ENCODE measurements at regions not wholly inside any gene's neighbourhood (a gene's known extent, or its start where the extent isn't known, plus 50 kb on each side); places are given as distances from the start of the nearest gene placed in this dataset.

DNA sequence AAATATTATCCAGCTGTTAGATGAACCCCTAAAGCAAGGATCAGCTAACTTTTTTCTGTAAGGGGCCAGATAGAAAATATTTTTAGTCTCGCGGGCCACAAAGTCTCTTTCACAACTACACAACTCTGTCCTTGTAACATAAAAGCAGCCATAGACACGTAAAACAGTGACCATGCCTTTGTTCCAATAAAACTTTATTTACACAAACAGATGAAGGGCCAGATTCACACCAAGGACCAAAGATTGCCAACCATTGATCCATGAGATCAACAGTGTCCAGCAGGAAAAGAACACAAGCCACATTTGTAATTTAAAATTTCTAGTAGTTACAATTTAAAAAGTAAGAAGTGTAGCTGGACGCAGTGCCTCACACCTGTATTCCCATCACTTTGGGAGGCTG, 109.7 kb downstream of the PHETA1 start:
- TF ChIP-seq CREB1 (IDR thresholded peaks at IDR 0.05; ENCODE audit: low read depth) (no peak), ZBTB7A (IDR thresholded peaks at IDR 0.05; ENCODE audit: low read depth) (no peak), YY1 (IDR thresholded peaks at IDR 0.05; ENCODE audit: low read depth) (no peak), RAD21 (IDR thresholded peaks at IDR 0.05; ENCODE audit: low read depth) (no peak), TCF12 (IDR thresholded peaks at IDR 0.05; ENCODE audit: low read depth) (no peak), FOXM1 (IDR thresholded peaks at IDR 0.05; ENCODE audit: borderline replicate concordance, low read depth) (no peak), NFIC (IDR thresholded peaks at IDR 0.05) (no peak), EGR1 (IDR thresholded peaks at IDR 0.05) (no peak), TAF1 (IDR thresholded peaks at IDR 0.05; ENCODE audit: low read depth) (no peak), CEBPB (IDR thresholded peaks at IDR 0.05) (no peak), EP300 (IDR thresholded peaks at IDR 0.05; ENCODE audit: borderline replicate concordance) (no peak), TEAD4 (IDR thresholded peaks at IDR 0.05) (no peak)
- TF ChIP-seq, protein P1, sequence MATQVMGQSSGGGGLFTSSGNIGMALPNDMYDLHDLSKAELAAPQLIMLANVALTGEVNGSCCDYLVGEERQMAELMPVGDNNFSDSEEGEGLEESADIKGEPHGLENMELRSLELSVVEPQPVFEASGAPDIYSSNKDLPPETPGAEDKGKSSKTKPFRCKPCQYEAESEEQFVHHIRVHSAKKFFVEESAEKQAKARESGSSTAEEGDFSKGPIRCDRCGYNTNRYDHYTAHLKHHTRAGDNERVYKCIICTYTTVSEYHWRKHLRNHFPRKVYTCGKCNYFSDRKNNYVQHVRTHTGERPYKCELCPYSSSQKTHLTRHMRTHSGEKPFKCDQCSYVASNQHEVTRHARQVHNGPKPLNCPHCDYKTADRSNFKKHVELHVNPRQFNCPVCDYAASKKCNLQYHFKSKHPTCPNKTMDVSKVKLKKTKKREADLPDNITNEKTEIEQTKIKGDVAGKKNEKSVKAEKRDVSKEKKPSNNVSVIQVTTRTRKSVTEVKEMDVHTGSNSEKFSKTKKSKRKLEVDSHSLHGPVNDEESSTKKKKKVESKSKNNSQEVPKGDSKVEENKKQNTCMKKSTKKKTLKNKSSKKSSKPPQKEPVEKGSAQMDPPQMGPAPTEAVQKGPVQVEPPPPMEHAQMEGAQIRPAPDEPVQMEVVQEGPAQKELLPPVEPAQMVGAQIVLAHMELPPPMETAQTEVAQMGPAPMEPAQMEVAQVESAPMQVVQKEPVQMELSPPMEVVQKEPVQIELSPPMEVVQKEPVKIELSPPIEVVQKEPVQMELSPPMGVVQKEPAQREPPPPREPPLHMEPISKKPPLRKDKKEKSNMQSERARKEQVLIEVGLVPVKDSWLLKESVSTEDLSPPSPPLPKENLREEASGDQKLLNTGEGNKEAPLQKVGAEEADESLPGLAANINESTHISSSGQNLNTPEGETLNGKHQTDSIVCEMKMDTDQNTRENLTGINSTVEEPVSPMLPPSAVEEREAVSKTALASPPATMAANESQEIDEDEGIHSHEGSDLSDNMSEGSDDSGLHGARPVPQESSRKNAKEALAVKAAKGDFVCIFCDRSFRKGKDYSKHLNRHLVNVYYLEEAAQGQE (IDR thresholded peaks at IDR 0.05; ENCODE audit: low read depth), result no peak
- TF ChIP-seq, protein P2, sequence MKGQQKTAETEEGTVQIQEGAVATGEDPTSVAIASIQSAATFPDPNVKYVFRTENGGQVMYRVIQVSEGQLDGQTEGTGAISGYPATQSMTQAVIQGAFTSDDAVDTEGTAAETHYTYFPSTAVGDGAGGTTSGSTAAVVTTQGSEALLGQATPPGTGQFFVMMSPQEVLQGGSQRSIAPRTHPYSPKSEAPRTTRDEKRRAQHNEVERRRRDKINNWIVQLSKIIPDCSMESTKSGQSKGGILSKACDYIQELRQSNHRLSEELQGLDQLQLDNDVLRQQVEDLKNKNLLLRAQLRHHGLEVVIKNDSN (IDR thresholded peaks at IDR 0.05), result no peak
- TF ChIP-seq, protein P3, sequence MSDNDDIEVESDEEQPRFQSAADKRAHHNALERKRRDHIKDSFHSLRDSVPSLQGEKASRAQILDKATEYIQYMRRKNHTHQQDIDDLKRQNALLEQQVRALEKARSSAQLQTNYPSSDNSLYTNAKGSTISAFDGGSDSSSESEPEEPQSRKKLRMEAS (IDR thresholded peaks at IDR 0.05), result no peak

DNA sequence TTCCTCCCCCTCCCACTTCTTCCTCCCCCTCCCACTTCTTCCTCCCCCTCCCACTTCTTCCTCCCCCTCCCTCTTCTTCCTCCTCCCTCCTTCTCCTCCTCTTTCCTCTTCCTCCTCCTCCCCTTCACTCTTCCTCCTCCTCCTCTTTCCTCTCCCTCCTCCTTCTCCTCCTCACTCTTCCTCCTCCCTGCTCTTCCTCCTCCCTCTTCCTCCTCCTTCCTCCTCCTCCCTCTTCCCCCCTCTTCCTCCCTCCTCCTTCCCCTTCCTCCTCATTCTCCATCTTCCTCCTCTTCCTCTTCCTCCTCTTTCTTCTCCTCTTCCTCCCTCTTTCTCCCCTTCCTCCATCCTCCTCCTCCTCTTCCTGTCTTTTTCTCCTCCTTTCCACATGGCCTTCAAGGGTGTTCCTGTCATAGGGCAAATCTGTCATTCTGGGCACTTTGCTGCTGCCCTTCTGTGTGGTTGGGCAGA, 111.4 kb downstream of the PHETA1 start:
- TF ChIP-seq TCF12 (IDR thresholded peaks at IDR 0.05; ENCODE audit: low read depth), result no peak
- TF ChIP-seq, protein P2 (IDR thresholded peaks at IDR 0.05), result no peak
- TF ChIP-seq RAD21 (IDR thresholded peaks at IDR 0.05; ENCODE audit: low read depth), result no peak

DNA sequence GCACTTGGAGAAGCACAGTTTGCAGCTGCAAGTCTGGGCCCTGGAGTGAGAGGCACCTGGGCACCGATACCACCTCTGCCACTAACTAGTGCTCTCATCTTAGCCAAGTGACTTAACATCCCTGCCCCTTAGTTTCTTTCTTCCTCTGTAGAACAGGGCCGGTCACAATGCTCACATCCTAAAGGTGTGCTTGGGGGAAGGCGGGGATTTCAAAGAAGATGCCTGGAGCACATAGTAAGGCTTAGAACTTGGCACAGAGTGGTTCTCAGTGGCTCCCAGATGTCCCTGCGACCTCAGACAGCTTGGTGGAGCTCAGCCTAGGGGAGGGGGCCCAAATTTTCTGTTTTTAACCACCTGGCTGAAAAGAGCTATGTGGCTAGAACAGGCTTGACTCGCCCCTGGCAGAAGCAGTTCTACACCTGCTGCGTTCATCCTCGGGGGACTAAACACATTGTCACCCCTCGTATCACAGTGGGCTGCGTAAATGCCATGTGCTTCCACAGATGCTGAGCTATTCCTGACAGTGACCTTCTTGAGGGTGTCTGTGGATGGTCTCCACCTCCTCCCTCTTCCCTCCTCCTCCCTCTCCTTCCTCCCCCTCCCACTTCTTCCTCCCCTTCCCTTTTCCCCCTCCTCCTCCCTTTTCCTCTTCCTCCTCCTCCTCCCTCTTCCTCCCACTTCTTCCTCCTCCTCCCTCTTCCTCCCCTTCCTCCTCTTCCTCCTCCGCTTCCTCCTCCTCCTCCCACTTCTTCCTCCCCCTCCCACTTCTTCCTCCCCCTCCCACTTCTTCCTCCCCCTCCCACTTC, 112.1 kb downstream of the PHETA1 start:
- TF ChIP-seq, protein P2 (IDR thresholded peaks at IDR 0.05), result no peak
- TF ChIP-seq TCF12 (IDR thresholded peaks at IDR 0.05; ENCODE audit: low read depth) (no peak), CREB1 (IDR thresholded peaks at IDR 0.05; ENCODE audit: low read depth) (no peak)

DNA sequence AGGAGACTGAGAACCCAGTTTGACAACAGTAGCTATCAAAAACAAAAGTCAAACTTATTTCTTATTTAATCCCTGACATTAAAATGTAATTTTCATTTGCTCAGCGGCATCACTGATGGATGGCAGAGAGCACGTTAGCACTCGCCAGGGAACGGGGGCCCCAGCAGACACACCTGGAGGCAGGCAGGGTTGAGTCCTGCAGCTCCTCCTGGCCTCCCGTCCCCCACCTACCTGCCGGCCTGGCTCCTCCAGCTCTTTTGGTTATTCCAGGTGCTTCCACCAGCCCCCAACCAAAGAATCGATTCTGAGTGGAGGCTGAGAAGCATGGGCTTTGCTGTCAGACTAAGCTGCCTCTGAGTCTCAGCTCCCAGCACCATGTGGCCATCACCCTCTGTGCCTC, 113.6 kb downstream of the PHETA1 start:
- TF ChIP-seq TCF12 (IDR thresholded peaks at IDR 0.05; ENCODE audit: low read depth), result no peak
- no peak for TF ChIP-seq NFIC (IDR thresholded peaks at IDR 0.05)
- TF ChIP-seq, protein P1 (IDR thresholded peaks at IDR 0.05; ENCODE audit: low read depth), result no peak
- no peak for TF ChIP-seq CREB1 (IDR thresholded peaks at IDR 0.05; ENCODE audit: low read depth)
- TF ChIP-seq EGR1 (IDR thresholded peaks at IDR 0.05), result no peak
- no peak for TF ChIP-seq TEAD4 (IDR thresholded peaks at IDR 0.05)
- TF ChIP-seq ZBTB7A (IDR thresholded peaks at IDR 0.05; ENCODE audit: low read depth), result no peak
- TF ChIP-seq, protein P3 (IDR thresholded peaks at IDR 0.05), result no peak
- no peak for TF ChIP-seq EP300 (IDR thresholded peaks at IDR 0.05; ENCODE audit: borderline replicate concordance)
- TF ChIP-seq RAD21 (IDR thresholded peaks at IDR 0.05; ENCODE audit: low read depth), result no peak
- TF ChIP-seq CEBPB (IDR thresholded peaks at IDR 0.05), result no peak
- no peak for TF ChIP-seq YY1 (IDR thresholded peaks at IDR 0.05; ENCODE audit: low read depth)
- TF ChIP-seq, protein P2 (IDR thresholded peaks at IDR 0.05), result no peak

DNA sequence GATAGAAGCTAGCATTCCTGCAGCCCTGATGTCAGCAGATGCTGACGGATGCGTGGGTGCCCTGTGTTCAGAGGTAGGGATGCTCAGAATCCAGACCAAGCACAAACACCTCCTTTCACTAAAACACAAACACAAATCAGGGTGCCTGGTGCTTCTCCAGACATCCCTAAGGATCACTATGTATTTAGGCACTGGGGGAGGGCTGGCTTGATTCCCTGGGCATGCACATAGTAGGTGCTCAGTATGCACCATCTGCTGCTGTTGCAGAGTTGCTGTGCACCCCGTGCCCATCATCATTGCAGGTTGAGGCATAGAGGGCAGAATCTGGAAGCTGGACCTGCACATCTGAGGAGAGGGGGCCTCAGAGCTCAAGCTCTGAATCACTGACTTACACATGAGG, 114.8 kb downstream of the PHETA1 start:
- TF ChIP-seq CEBPB (IDR thresholded peaks at IDR 0.05), result no peak
- TF ChIP-seq TAF1 (IDR thresholded peaks at IDR 0.05; ENCODE audit: low read depth), result no peak
- no peak for TF ChIP-seq CREB1 (IDR thresholded peaks at IDR 0.05; ENCODE audit: low read depth)
- no peak for TF ChIP-seq EP300 (IDR thresholded peaks at IDR 0.05; ENCODE audit: borderline replicate concordance)
- TF ChIP-seq FOXM1 (IDR thresholded peaks at IDR 0.05; ENCODE audit: borderline replicate concordance, low read depth), result no peak
- TF ChIP-seq, protein P2 (IDR thresholded peaks at IDR 0.05), result no peak
- no peak for TF ChIP-seq TCF12 (IDR thresholded peaks at IDR 0.05; ENCODE audit: low read depth)
- no peak for TF ChIP-seq ZBTB7A (IDR thresholded peaks at IDR 0.05; ENCODE audit: low read depth)
- no peak for TF ChIP-seq YY1 (IDR thresholded peaks at IDR 0.05; ENCODE audit: low read depth)
- TF ChIP-seq RAD21 (IDR thresholded peaks at IDR 0.05; ENCODE audit: low read depth), result no peak
- no peak for TF ChIP-seq TEAD4 (IDR thresholded peaks at IDR 0.05)
- TF ChIP-seq, protein P3 (IDR thresholded peaks at IDR 0.05), result no peak
- TF ChIP-seq NFIC (IDR thresholded peaks at IDR 0.05), result no peak
- no peak for TF ChIP-seq EGR1 (IDR thresholded peaks at IDR 0.05)
- TF ChIP-seq, protein P1 (IDR thresholded peaks at IDR 0.05; ENCODE audit: low read depth), result no peak

Measured in Ishikawa (cell line).